Liver (tissue), 2 donors: ENCODE measurements at regions not wholly inside any gene's neighbourhood (a gene's known extent, or its start where the extent isn't known, plus 50 kb on each side); places are given as distances from the start of the nearest gene placed in this dataset.

Source experiments
- TAF1 ChIP-seq: conservative IDR thresholded peaks from 2 replicates; pipeline ENCODE4 v1.6.1; 2016; ENCODE audit warnings: antibody characterized with exemption, mild to moderate bottlenecking
- TF ChIP-seq, protein P1 (sequence below): IDR thresholded peaks from 2 replicates; pipeline ENCODE4 v1.6.1; 2016; ENCODE audit warnings: antibody characterized with exemption, mild to moderate bottlenecking
- donor health status: healthy.

DNA sequence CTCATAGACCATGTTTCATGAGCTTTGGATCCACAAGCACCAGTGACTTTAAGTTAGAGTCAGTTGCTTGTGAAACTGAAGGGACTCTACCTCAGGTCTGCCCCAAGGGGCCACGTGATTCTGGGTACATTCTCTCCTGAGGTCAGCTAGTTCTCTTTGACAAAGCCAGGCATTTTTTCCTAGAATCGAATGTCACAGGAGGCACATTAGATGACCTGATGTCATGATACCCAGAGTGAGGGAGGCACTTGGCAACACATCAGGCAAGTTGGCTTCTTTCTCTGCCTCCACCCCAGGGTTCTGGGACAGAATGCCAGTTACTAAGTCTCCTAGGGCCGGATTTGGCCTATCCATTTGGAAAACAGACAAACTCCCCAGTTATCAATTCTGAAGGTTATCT lies 93.0 kb downstream of the APIP start:
- TF ChIP-seq, protein P1, sequence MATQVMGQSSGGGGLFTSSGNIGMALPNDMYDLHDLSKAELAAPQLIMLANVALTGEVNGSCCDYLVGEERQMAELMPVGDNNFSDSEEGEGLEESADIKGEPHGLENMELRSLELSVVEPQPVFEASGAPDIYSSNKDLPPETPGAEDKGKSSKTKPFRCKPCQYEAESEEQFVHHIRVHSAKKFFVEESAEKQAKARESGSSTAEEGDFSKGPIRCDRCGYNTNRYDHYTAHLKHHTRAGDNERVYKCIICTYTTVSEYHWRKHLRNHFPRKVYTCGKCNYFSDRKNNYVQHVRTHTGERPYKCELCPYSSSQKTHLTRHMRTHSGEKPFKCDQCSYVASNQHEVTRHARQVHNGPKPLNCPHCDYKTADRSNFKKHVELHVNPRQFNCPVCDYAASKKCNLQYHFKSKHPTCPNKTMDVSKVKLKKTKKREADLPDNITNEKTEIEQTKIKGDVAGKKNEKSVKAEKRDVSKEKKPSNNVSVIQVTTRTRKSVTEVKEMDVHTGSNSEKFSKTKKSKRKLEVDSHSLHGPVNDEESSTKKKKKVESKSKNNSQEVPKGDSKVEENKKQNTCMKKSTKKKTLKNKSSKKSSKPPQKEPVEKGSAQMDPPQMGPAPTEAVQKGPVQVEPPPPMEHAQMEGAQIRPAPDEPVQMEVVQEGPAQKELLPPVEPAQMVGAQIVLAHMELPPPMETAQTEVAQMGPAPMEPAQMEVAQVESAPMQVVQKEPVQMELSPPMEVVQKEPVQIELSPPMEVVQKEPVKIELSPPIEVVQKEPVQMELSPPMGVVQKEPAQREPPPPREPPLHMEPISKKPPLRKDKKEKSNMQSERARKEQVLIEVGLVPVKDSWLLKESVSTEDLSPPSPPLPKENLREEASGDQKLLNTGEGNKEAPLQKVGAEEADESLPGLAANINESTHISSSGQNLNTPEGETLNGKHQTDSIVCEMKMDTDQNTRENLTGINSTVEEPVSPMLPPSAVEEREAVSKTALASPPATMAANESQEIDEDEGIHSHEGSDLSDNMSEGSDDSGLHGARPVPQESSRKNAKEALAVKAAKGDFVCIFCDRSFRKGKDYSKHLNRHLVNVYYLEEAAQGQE: no peak
- no peak for TF ChIP-seq TAF1
